ENCODE measurements at regions not wholly inside any gene's neighbourhood (a gene's known extent, or its start where the extent isn't known, plus 50 kb on each side); places are given as distances from the start of the nearest gene placed in this dataset.

- TF ChIP-seq CTCF (IDR thresholded peaks at IDR 0.05; ENCODE audit: insufficient read depth, low read length, poor library complexity, severe bottlenecking) = peak; percentile 96
- TF ChIP-seq EZH2phosphoT487 (conservative IDR thresholded peaks at IDR 0.05; ENCODE audit: low read length) = no peak
Measured at GRCh38 chr11:16605894-16606783, 132.3 kb upstream of the C11orf58 start.

Data from SU-DHL-6 (cell line).